Caki2 (cell line): ENCODE measurements at regions not wholly inside any gene's neighbourhood (a gene's known extent, or its start where the extent isn't known, plus 50 kb on each side); places are given as distances from the start of the nearest gene placed in this dataset.

ENCODE experiments used
- DNase-seq: peaks from one replicate; pipeline ENCODE4 v3.0.0-alpha.2; 2015; ENCODE audit warnings: low read depth
- in situ Hi-C: cut with HindIII; loops from 2 replicates; pipeline ENCODE4 v1.10.0; 2016; ENCODE audit warnings: low sequenced_read_pairs, low pct_unique_long_range_greater_than_20kb, mixed read lengths

GRCh38 chr11:122275508-122275907, 159.5 kb upstream of the BLID start:
- DNase-seq, result no peak
- in situ Hi-C loops, result no loop called here

GRCh38 chr11:122273476-122274191, 157.6 kb upstream of the BLID start:
- in situ Hi-C loops, result no loop called here

DNA sequence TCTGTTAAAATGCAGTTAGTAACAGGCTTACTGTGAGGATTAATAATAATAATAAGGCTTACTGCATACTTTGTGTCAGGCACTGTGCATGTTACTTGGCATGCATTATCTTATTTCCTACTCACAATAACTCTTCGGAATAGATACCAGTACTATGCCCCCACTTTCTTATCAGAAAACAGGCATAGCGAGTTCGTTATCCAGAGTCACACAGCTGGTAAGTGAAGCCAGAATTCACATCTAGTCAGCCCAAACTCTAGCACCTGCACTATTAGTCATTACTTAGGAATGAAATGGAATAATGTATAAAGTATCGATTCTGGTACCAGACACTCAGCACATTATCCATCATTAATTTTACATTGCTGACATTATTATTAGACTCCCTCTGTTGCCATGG, 155.7 kb upstream of the BLID start:
- no peak for DNase-seq
- in situ Hi-C loops, result no loop called here

More at GRCh38 chr11:122273476-122274191, 157.6 kb upstream of the BLID start:
- no peak for DNase-seq

GRCh38 chr11:122271137-122271536, 155.1 kb upstream of the BLID start:
- DNase-seq, result peak; percentile 19
- in situ Hi-C loops, result no loop called here

DNA sequence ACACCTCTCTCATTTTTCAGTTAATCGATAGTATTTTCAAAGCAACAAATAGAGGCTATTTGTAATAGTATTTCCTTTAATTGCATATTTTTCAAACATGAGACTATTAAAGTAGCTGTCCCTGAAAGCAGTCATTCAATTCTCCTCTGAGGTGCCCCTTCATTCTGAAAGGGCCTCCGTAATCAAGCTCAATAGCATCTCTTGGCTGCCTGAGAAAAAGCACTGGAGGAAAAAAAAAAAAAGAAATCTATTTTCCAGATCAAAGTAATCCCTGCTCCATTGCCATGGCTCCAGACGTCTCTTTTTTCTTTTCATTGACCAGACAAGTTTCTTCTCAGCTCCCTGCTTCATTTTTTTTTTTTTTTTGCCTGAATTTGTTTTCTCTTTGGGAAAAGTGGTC, 154.5 kb upstream of the BLID start:
- no peak for DNase-seq
- in situ Hi-C loops, result no loop called here

DNA sequence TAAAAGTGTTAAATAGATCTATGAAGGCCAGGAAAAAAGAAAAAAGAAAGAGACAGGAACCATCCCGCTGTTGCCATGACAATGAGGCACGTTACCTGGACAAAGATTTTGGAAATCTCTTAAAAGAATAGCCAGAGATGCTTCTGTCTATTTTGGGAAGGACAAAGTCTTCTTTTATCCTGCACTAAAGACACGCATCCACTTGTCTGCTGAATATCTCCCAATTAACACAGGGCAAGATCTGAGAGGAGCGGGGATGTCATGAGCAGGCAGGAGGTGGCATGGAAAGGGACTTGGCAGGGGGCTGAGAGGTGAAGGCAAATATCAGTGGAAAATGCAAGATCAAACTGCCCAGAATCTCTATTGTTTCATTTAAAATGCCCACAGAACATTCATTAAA, 153.8 kb upstream of the BLID start:
- in situ Hi-C loops, result no loop called here
- DNase-seq, result no peak

- DNase-seq, result peak; percentile 8
- in situ Hi-C loops, result no loop called here
These were observed 152.7 kb upstream of the BLID start for GRCh38 chr11:122268601-122269130.

DNA sequence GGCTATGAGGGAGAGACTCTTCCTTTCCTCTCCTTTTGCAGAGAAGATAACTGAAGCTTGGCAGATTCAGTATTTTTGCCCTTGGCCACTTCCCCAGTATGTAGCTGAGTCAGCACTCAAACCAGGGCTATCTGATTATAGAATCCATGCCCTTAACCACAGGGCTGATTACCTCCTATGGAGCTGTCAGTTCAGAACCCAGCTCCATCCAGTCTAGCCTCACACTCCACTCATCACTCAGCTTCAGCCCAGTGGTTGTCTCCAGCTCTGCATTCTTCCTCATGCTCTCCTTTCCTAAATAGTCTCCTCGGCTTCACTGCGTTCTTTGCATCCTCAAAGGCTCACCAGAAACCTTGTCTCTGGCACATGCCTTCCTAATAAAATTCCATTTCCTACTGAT, 151.6 kb upstream of the BLID start:
- no peak for DNase-seq
- in situ Hi-C loops, result no loop called here

DNA sequence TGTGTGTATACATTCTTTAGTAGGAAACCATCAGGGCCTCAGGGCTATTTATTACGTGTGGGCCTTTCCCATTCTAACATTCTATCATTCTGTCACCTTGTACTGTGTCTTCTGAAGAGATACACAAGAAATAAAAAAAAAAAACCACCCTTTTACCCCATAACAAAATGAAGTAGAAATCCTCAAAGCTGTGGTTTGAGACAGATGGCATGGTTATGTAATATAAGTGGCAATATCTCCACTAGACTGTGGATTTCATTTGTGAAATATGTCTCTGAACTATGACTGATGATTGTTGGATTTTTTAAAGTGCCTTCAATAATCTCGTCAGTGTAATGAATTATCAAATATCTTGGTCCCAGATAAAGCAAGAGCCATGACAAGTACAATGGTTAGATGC, 150.0 kb upstream of the BLID start:
- DNase-seq, result no peak
- in situ Hi-C loops, result no loop called here

DNA sequence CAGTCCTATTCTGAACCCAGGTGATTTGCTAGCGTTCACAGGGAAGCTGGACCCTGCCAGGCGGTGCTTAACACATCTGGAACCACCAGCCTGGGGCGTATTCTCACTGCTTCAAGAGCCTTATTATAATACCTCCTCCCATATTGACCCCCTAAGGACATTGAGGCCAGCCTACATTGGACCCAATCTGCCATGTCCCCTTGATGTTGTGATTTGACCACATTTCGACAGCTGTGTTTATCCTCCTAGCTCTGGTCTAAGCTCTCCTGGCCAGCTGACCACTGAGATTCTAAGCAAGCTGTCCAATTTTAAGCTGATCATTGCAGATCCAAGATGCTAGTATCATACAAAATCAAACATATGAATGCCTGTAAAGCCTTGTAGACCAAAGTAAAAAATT, 148.1 kb upstream of the BLID start:
- in situ Hi-C loops, result no loop called here
- no peak for DNase-seq

DNA sequence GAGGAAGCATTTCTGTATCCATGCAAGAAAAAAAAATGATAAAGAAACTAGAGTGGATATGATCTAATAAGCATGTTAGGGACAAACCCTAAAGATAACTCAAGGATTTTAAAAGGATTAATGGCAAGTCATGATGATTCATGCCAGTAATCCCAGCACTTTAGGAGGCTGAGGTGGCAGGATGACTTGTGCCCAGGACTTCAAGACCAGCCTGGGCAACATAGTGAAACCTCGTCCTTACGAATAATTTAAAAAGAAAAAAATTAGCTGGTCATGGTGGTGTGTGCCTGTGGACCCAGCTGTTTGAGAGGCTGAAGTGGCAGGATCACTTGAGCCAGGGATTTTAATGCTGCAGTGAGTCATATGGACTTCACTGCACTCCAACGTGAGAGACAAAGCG, 145.5 kb upstream of the BLID start:
- in situ Hi-C loops, result no loop called here
- no peak for DNase-seq

DNA sequence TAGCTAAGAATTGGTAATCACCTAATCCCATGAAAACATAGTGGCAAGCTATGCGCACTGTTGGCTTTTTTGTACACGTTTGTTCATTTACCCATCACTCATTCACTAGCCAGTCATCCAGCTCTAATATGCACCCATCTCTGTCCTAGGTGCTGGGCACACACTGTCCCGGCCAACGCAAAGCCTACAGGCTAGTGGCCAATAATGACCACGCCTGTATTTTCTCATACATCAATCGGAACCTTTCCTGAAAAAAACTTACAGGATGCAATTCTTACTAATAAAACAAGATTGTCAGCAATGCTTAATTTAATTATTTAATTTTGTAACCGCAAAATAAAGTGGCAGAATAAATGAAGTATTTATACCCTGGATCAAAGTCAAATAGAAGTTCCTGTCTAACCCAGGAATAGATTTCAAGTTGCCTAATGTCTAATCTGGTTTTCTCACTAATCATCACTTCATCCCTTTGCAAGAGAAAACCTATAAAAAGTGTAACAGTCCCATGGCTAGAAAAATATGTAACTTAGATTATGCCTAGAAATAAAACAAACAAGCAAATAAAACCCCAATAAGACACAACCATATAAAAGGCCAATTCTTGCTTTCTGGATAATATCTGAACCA, 143.3 kb upstream of the BLID start:
- in situ Hi-C loops, result no loop called here
- DNase-seq, result no peak

DNA sequence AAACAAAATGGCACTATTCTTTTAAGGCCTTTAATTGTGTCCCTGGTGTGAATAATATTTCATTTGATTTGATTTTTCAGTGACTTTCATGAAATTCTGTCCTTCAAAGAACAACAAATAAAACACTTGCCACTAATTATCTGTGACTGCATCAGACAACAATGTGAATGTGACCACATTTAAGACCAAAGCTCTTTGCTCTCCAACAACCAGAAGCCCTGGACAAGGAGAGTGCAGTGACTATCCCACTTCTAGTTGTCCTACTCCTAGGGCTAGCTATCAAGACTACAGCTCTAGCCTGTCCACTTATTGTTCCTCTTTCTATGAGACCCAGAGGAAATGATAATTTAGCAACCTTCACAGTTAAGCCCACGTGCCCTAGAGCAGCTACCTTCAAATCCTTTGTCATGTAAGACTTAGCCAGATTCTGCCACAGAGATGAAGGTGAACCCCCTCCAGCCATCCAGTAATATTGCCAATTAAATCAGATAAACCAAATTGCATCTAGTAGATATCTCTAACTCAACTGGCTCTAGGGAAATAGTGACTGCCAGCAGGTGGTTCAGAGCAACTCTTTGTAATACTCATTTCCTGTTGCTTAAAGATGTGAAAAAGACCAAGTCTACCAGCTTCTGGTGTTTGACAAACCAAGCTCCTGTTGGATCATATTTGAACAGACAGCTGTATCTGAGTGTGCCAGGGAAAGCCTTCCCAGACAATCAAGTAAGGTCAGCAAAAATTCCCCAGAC, 142.6 kb upstream of the BLID start:
- no peak for DNase-seq
- in situ Hi-C loops, result no loop called here

- in situ Hi-C loops, result no loop called here
- DNase-seq, result no peak
These were observed 137.7 kb upstream of the BLID start for GRCh38 chr11:122253589-122254231.

DNA sequence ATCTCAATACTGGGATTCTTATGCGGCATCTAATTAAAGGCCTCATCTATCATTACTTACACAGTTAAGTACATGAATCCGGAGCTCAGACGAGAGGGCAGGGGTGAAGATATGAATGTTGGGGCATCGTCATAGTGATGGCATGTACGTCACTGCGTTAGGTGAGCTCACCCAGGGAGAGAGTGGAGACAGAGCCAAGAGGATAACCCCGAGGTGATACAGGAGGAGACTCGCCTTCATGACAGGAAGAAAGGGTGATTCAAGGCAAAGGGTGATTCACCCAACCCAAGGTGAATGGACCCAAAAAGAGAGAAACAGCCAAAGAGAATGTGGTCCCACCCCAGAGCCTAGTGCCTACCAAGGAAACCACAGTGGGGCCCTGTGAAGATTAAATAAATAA, 132.9 kb upstream of the BLID start:
- in situ Hi-C loops, result no loop called here
- DNase-seq, result no peak

GRCh38 chr11:122248131-122248530, 132.1 kb upstream of the BLID start:
- in situ Hi-C loops, result no loop called here
- no peak for DNase-seq

GRCh38 chr11:122246874-122247273, 130.9 kb upstream of the BLID start:
- in situ Hi-C loops, result no loop called here
- DNase-seq, result no peak

- in situ Hi-C loops, result no loop called here
- no peak for DNase-seq
These were observed 126.7 kb upstream of the BLID start for GRCh38 chr11:122242731-122243130.

- no peak for DNase-seq
- in situ Hi-C loops, result no loop called here
These were observed 125.6 kb upstream of the BLID start for GRCh38 chr11:122241566-122241965.
